ENCODE measurements at regions not wholly inside any gene's neighbourhood (a gene's known extent, or its start where the extent isn't known, plus 50 kb on each side); places are given as distances from the start of the nearest gene placed in this dataset.

GRCh38 chr5:107112216-107112615 is 558.5 kb downstream of the EFNA5 start:
- no peaks in the 10 kb centered on the region for H3K9me3 ChIP-seq (ENCODE audit: control insufficient read depth, low read length)
- H3K27me3 ChIP-seq (ENCODE audit: control insufficient read depth, insufficient read depth): no peaks in the 10 kb centered on the region
- DNase-seq: no peak
- H3K4me3 ChIP-seq (ENCODE audit: low read length): no peak overlapping the region
- no peaks in the 10 kb centered on the region for H3K4me1 ChIP-seq (ENCODE audit: control insufficient read depth, insufficient read depth, low read length)
- intact Hi-C loops (cut with DNase I): no loop called here
- H3K27ac ChIP-seq (ENCODE audit: low read length): no peak overlapping the region
- WGBS: 57% methylated on average over 5 of the region's 5 CpGs
- no peak for ATAC-seq

DNA sequence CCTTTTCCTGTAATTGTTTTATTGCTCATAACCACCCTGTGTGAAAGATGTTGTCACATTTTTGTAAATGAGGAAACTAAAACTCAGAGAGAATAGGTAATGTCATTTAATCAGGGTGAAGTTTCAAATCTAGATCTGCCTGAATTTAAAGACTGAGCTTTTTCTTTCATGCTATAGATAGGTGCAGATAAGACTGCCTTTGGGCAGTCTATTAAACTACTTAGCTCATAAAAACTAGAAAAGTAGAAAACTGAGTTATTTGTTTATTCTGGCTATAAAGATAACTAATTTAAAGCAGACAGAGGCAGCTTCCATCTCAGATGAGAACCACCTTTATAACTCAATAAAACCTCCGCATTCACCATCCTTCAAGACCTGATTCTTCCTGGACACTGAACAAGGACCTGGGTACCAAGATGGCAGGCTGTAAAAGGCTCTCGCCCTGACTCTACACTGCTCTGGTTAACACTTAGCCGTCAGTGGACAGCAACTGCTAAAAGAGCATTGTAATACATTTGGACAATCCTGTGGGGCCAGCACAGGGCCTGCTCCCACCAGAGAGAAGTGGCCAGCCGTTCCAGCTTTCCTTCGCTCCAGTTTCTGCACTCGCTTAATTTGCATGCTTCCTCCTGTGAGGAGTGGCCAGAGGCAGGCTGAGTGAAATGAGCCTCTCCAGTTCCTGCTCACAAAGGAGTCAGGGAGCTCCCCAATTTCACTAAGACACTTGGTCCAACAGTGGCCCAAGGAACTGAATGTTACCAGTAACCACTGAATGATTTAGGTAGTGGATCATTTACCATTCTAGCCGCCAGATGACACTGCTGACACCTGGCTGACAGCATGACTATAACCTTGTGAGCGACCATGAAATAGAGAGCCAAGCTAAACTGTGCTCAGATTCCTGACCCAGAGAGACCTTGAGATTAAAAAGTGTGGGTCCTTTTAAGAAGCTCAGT is 566.4 kb downstream of the EFNA5 start:
- intact Hi-C loops (cut with DNase I): loop anchor here in 1 of 4 donors (5.0 kb wide), 1 partner anchor 143 kb away; no protein-coding TSS in a partner anchor
- Histone ChIP-seq H3K27me3 (ENCODE audit: control insufficient read depth, insufficient read depth) (no peaks in the 10 kb centered on the region), H3K4me1 (ENCODE audit: control insufficient read depth, insufficient read depth, low read length) (no peaks in the 10 kb centered on the region), H3K9me3 (ENCODE audit: control insufficient read depth, low read length) (no peaks in the 10 kb centered on the region), H3K4me3 (ENCODE audit: low read length) (no peak overlapping the region), H3K27ac (ENCODE audit: low read length) (peak overlapping the region; percentile 23)
- ATAC-seq: peak; percentile 81 to 86
- WGBS: 79% methylated on average over 8 of the region's 8 CpGs
- DNase-seq: peak in 2 of 3 donors; percentile 12 to 43

DNA sequence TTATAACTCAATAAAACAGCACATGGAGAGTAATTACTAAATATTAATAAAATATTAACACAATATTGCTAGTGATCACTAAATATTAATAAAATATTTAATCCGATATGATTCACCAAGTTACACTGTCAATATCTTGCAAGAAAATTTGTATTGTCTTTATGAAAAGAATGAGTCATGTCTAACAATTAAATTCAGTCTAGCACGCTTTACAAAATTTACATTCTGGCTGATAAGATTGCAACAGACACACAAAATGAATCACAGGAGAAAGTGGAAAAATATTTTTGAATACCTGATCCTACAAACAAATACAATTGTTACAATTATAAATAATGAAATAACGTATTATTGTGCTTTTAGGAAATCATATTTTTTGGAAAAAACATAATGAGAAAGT is 567.2 kb downstream of the EFNA5 start:
- Histone ChIP-seq H3K27ac (ENCODE audit: low read length) (no peak overlapping the region), H3K9me3 (ENCODE audit: control insufficient read depth, low read length) (no peaks in the 10 kb centered on the region), H3K4me3 (ENCODE audit: low read length) (no peak overlapping the region), H3K27me3 (ENCODE audit: control insufficient read depth, insufficient read depth) (no peaks in the 10 kb centered on the region), H3K4me1 (ENCODE audit: control insufficient read depth, insufficient read depth, low read length) (no peaks in the 10 kb centered on the region)
- DNase-seq (no peak), ATAC-seq (no peak)
- WGBS: 88% methylated on average over 3 of the region's 3 CpGs
- intact Hi-C loops (cut with DNase I): loop anchor here in 1 of 4 donors (5.0 kb wide), 1 partner anchor 144 kb away; no protein-coding TSS in a partner anchor

DNA sequence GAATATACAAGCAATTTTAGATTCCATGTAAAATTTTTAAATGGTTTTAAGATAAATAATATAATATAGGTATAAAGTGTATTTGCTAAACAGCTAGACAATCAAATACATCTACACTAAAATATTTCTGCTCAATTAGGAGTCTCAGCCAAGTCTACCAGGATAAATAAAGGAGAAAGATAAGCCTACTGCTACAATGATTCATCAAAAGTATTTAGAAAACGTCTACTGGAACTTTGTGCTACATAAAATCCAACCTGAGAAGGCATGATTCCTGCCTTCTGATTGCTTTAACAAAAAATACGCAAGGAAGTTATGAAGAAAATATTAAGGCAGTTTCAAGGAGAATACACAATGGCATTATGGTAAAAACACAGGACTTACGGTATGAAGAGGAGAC is 570.6 kb downstream of the EFNA5 start:
- WGBS: 69% methylated on average over 3 of the region's 3 CpGs
- ATAC-seq (no peak), DNase-seq (no peak)
- H3K27me3 ChIP-seq (ENCODE audit: control insufficient read depth, insufficient read depth): no peaks in the 10 kb centered on the region
- intact Hi-C loops (cut with DNase I): loop anchor here in 1 of 4 donors (5.0 kb wide), 1 partner anchor 147 kb away; no protein-coding TSS in a partner anchor
- H3K4me1 ChIP-seq (ENCODE audit: control insufficient read depth, insufficient read depth, low read length): no peaks in the 10 kb centered on the region
- no peak overlapping the region for H3K27ac ChIP-seq (ENCODE audit: low read length)
- H3K9me3 ChIP-seq (ENCODE audit: control insufficient read depth, low read length): no peaks in the 10 kb centered on the region
- no peak overlapping the region for H3K4me3 ChIP-seq (ENCODE audit: low read length)

DNA sequence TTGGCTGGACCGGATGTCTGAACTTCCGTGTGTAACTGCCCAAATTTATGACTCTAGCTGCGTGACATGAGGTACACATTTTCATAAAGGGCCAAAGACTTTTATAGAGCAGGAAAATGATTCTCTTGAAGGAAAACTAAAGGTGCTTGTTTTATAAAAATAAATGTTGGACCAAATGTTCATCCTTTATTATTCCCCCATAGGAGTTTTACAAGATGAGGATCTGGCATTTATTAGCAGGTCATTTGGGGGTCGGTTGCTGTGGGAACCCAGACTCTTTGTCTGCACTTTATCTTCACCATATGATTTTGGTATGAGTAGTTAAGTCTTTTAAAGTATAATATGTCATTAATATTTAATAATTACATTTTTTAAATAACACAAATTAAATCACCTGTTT is 571.2 kb downstream of the EFNA5 start:
- no peak for DNase-seq
- H3K4me1 ChIP-seq (ENCODE audit: control insufficient read depth, insufficient read depth, low read length): no peaks in the 10 kb centered on the region
- no peak for ATAC-seq
- no peak overlapping the region for H3K4me3 ChIP-seq (ENCODE audit: low read length)
- no peaks in the 10 kb centered on the region for H3K9me3 ChIP-seq (ENCODE audit: control insufficient read depth, low read length)
- WGBS: 82% methylated on average over 4 of the region's 4 CpGs
- intact Hi-C loops (cut with DNase I): no loop called here
- H3K27me3 ChIP-seq (ENCODE audit: control insufficient read depth, insufficient read depth): no peaks in the 10 kb centered on the region
- H3K27ac ChIP-seq (ENCODE audit: low read length): no peak overlapping the region

GRCh38 chr5:107092695-107093094 is 578.0 kb downstream of the EFNA5 start:
- Histone ChIP-seq H3K4me1 (ENCODE audit: control insufficient read depth, insufficient read depth, low read length) (no peaks in the 10 kb centered on the region), H3K27me3 (ENCODE audit: control insufficient read depth, insufficient read depth) (no peaks in the 10 kb centered on the region), H3K9me3 (ENCODE audit: control insufficient read depth, low read length) (no peaks in the 10 kb centered on the region), H3K27ac (ENCODE audit: low read length) (no peak overlapping the region), H3K4me3 (ENCODE audit: low read length) (no peak overlapping the region)
- ATAC-seq (no peak), DNase-seq (no peak)
- intact Hi-C loops (cut with DNase I): no loop called here

DNA sequence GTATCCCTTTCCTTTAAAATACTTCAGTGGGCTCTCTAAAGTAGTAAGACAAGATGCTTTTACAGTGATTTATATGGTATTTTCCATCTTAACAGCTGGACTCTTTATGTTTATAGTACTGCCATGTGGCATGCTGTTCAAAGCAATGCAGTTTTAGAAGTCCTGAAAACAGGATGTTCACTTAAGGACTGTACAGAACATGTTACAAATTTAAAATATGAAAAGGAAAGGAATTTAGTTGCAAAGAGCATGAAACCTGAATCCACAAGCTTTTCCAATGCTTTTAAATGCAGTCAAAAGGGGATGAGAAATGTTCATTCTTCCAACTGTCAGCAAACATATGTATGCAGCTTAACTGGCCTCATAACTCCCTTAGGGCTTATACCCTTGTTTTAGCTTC is 580.2 kb downstream of the EFNA5 start:
- H3K4me1 ChIP-seq (ENCODE audit: control insufficient read depth, insufficient read depth, low read length): no peaks in the 10 kb centered on the region
- DNase-seq (no peak), ATAC-seq (no peak)
- intact Hi-C loops (cut with DNase I): no loop called here
- no peak overlapping the region for H3K27ac ChIP-seq (ENCODE audit: low read length)
- H3K4me3 ChIP-seq (ENCODE audit: low read length): no peak overlapping the region
- no peaks in the 10 kb centered on the region for H3K27me3 ChIP-seq (ENCODE audit: control insufficient read depth, insufficient read depth)
- no peaks in the 10 kb centered on the region for H3K9me3 ChIP-seq (ENCODE audit: control insufficient read depth, low read length)

DNA sequence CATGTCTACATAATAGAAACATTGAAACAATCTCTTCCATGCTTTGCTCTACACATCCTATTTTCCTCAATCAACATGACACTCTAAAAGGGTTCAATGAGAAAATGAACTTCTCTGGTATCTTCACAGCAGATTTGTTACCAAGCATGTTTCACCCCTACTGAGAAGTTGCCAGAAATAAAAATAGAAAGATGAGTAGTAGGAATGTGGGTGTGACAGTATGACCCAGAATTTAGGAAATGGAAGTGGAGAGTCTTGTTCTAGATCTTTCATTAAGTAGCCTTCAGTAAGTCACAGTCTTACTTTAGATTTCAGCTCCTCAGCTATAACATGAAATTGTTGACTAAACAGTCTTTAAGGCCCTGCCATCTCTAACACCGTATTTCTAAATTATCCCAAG is 581.8 kb downstream of the EFNA5 start:
- ATAC-seq (no peak), DNase-seq (no peak)
- Histone ChIP-seq H3K9me3 (ENCODE audit: control insufficient read depth, low read length) (no peaks in the 10 kb centered on the region), H3K4me3 (ENCODE audit: low read length) (no peak overlapping the region), H3K27ac (ENCODE audit: low read length) (no peak overlapping the region), H3K4me1 (ENCODE audit: control insufficient read depth, insufficient read depth, low read length) (no peaks in the 10 kb centered on the region), H3K27me3 (ENCODE audit: control insufficient read depth, insufficient read depth) (no peaks in the 10 kb centered on the region)
- intact Hi-C loops (cut with DNase I): no loop called here
- WGBS: 83% methylated on average over 1 of the region's 1 CpG

DNA sequence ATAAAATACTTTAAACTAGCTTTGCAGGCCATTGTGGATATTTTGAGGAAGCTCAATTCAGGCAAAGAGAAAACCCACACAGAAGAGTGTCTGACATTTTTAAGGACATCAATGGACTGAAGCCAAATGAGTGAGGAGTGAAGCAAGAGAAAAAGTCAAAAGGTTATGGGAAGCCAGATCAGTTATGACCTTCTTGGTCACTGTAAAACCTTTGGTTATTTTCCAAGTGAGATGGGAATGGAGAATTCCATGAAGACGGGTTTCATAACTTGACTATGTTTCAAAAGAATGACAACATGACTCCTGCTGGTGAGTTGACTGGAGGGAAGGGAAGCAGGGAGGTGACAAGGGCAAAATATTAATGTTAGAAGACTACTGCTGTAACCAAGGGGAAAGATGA is 585.2 kb downstream of the EFNA5 start:
- no peak for DNase-seq
- intact Hi-C loops (cut with DNase I): no loop called here
- ATAC-seq: no peak
- Histone ChIP-seq H3K9me3 (ENCODE audit: control insufficient read depth, low read length) (no peaks in the 10 kb centered on the region), H3K4me1 (ENCODE audit: control insufficient read depth, insufficient read depth, low read length) (no peaks in the 10 kb centered on the region), H3K4me3 (ENCODE audit: low read length) (no peak overlapping the region), H3K27ac (ENCODE audit: low read length) (no peak overlapping the region), H3K27me3 (ENCODE audit: control insufficient read depth, insufficient read depth) (no peaks in the 10 kb centered on the region)
- 63% methylated on average over 1 of the region's 1 CpG for WGBS

DNA sequence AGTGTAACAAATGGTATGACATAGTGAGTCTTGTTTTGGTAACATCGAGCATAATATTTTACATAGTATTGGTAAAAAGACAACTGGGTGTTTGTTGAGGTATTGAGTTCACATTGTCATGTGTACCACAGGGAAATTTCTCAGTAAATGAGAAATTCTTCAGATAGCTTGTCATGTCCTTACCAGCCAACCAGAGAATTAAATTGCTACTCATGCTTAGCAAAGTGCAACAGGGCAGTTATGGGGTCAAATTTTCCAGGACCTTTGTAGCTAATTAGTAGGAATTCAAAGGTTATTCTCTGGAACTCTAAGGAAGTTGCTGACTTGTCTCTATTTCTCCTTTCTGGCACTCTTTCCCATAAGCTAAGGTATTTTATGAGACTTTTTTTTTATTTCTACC is 595.7 kb downstream of the EFNA5 start:
- intact Hi-C loops (cut with DNase I): no loop called here
- ATAC-seq (no peak), DNase-seq (no peak)
- no peak overlapping the region for H3K27ac ChIP-seq (ENCODE audit: low read length)
- no peaks in the 10 kb centered on the region for H3K9me3 ChIP-seq (ENCODE audit: control insufficient read depth, low read length)
- H3K27me3 ChIP-seq (ENCODE audit: control insufficient read depth, insufficient read depth): no peaks in the 10 kb centered on the region
- H3K4me1 ChIP-seq (ENCODE audit: control insufficient read depth, insufficient read depth, low read length): no peaks in the 10 kb centered on the region
- H3K4me3 ChIP-seq (ENCODE audit: low read length): no peak overlapping the region
- 76% methylated on average over 1 of the region's 1 CpG for WGBS

- H3K9me3 ChIP-seq (ENCODE audit: control insufficient read depth, low read length): no peaks in the 10 kb centered on the region
- intact Hi-C loops (cut with DNase I): no loop called here
- no peaks in the 10 kb centered on the region for H3K4me1 ChIP-seq (ENCODE audit: control insufficient read depth, insufficient read depth, low read length)
- H3K4me3 ChIP-seq (ENCODE audit: low read length): no peak overlapping the region
- ATAC-seq (no peak), DNase-seq (no peak)
- 93% methylated on average over 1 of the region's 1 CpG for WGBS
- no peak overlapping the region for H3K27ac ChIP-seq (ENCODE audit: low read length)
- H3K27me3 ChIP-seq (ENCODE audit: control insufficient read depth, insufficient read depth): no peaks in the 10 kb centered on the region
These were observed 597.8 kb downstream of the EFNA5 start for GRCh38 chr5:107072967-107073366.

All from right cardiac atrium (tissue), 5 donors.